K562 (cell line): ENCODE measurements at regions not wholly inside any gene's neighbourhood (a gene's known extent, or its start where the extent isn't known, plus 50 kb on each side); places are given as distances from the start of the nearest gene placed in this dataset.

Experiments used
- BMI1 ChIP-seq: fragments of 150-350 bp; IDR thresholded peaks from 2 replicates; pipeline ENCODE4 v1.6.1; 2014; ENCODE audit warnings: low read length
- NFYB ChIP-seq: IDR thresholded peaks from 2 replicates; pipeline ENCODE4 v1.6.1; 2011; ENCODE audit warnings: mild to moderate bottlenecking, moderate library complexity; ENCODE audit not compliant: insufficient read length; ENCODE audit errors: extremely low read depth
- POLR2A ChIP-seq: fragments of 450-650 bp; conservative IDR thresholded peaks from 2 replicates; pipeline ENCODE4 v1.6.1; 2016
- ZNF23 ChIP-seq: fragments of 250-450 bp; sonication (Bioruptor Pico); IDR thresholded peaks from 2 replicates; pipeline ENCODE4 v1.4.0; 2020; ENCODE audit warnings: mild to moderate bottlenecking

- TF ChIP-seq NFYB (no peak), BMI1 (no peak), ZNF23 (CRISPR knock-in tag) (no peak), POLR2A (no peak)
These were observed 90.1 kb downstream of the SLITRK6 start for GRCh38 chr13:85709072-85709471.
